ENCODE measurements at regions not wholly inside any gene's neighbourhood (a gene's known extent, or its start where the extent isn't known, plus 50 kb on each side); places are given as distances from the start of the nearest gene placed in this dataset.

DNA sequence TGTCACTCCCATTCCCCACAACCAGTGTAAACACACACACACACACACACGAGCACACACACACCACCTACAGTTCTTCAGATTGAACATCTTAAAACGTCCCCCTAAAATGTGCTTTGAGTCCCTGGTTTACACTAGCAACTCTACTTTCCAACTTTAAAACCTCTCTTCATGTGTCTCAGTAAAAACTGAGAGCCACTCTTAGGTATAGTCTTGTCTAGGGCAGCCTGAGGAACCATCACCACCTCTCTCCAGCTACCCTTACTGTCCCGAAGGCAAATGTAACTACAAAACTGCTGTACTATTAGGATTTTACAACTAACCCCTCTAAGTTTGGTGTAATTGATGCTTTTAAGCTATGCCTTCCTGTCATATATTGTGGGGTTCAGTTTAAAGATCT lies 1501.6 kb upstream of the MIR17HG start:
- TF ChIP-seq POLR2A (IDR thresholded peaks at IDR 0.05): no peak
- TF ChIP-seq, protein P1, sequence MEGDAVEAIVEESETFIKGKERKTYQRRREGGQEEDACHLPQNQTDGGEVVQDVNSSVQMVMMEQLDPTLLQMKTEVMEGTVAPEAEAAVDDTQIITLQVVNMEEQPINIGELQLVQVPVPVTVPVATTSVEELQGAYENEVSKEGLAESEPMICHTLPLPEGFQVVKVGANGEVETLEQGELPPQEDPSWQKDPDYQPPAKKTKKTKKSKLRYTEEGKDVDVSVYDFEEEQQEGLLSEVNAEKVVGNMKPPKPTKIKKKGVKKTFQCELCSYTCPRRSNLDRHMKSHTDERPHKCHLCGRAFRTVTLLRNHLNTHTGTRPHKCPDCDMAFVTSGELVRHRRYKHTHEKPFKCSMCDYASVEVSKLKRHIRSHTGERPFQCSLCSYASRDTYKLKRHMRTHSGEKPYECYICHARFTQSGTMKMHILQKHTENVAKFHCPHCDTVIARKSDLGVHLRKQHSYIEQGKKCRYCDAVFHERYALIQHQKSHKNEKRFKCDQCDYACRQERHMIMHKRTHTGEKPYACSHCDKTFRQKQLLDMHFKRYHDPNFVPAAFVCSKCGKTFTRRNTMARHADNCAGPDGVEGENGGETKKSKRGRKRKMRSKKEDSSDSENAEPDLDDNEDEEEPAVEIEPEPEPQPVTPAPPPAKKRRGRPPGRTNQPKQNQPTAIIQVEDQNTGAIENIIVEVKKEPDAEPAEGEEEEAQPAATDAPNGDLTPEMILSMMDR (IDR thresholded peaks at IDR 0.05): no peak
